HCT116 (cell line): ENCODE measurements at regions not wholly inside any gene's neighbourhood (a gene's known extent, or its start where the extent isn't known, plus 50 kb on each side); places are given as distances from the start of the nearest gene placed in this dataset.

ENCODE experiments used
- ATAC-seq: fragments of 200-7000 bp; cut with Tn5 transposase; 2 replicates; pipeline ENCODE4 v1.9.1; 2020; ENCODE audit warnings: mild to moderate bottlenecking, moderate library complexity
- BruUV-seq: library from RNA; stranded (reverse); fragments of 400-500 nt; replicated peaks from 2 replicates; lab custom pipeline; 2021; lab: Mats Ljungman, UMichigan
- CTCF ChIA-PET: fragments of 300-600 bp; sonication (Branson Sonifier 250); formaldehyde crosslinking; loops from one replicate; lab custom pipeline; 2021; ENCODE audit warnings: antibody characterized with exemption; lab: Charles Lee
- POLR2A ChIA-PET: fragments of 300-600, 350-600 bp; sonication (Branson Sonifier 250); formaldehyde crosslinking; loops from one replicate; lab custom pipeline; 2021; ENCODE audit warnings: antibody characterized with exemption; lab: Charles Lee
- RAD21 ChIA-PET, 2 experiments: fragments of 300-600 bp; sonication (Branson Sonifier 250); formaldehyde crosslinking; loops; one replicate each; lab custom pipeline; 2023; ENCODE audit warnings: low total read pairs in 2 of 2; ENCODE audit not compliant: uncharacterized antibody in 2 of 2, unreplicated experiment in 2 of 2, low non-redundant PET in 1 of 2; lab: Charles Lee
- DNase-seq: peaks from one replicate; pipeline ENCODE4 v3.0.0-alpha.2; 2010; ENCODE audit warnings: low read depth, low spot score
- H2AFZ ChIP-seq: fragments of 200-600 bp; shearing (Covaris generic), sonication (generic); 2 replicates; pipeline ENCODE4 v1.6.1; 2017; ENCODE audit warnings: low read depth, mixed run types, mixed read lengths, antibody characterized with exemption, low read length; ENCODE audit not compliant: poor library complexity, severe bottlenecking
- H3K27ac ChIP-seq: 2 replicates; pipeline ENCODE4 v1.5.1; 2012; ENCODE audit warnings: low read depth, low read length
- H3K27me3 ChIP-seq: fragments of 200-600 bp; sonication (generic); 2 replicates; pipeline ENCODE4 v1.6.1; 2016; ENCODE audit warnings: mixed run types, low read length, mixed read lengths; ENCODE audit not compliant: insufficient read depth
- H3K36me3 ChIP-seq, 2 experiments: fragments of 200-500 bp in 1 of 2; fragments of 200-600 bp in 1 of 2; sonication (Bioruptor generic) in 1 of 2; sonication (generic) in 1 of 2; 2 replicates each; pipeline versions ENCODE4 v1.5.1 to v1.6.1; 2014 to 2016; ENCODE audit warnings: low read length in 2 of 2, inconsistent platforms in 1 of 2, mixed read lengths in 1 of 2, mixed run types in 1 of 2; ENCODE audit not compliant: insufficient read depth in 2 of 2, control insufficient read depth in 1 of 2
- H3K4me1 ChIP-seq, 2 experiments: fragments of 200-600 bp in 1 of 2; sonication (generic) in 1 of 2; 2 replicates each; pipeline versions ENCODE4 v1.5.1 to v1.6.1; 2012 to 2017; ENCODE audit warnings: low read length in 2 of 2, inconsistent platforms in 1 of 2, mild to moderate bottlenecking in 1 of 2, mixed read lengths in 1 of 2, mixed run types in 1 of 2, moderate library complexity in 1 of 2; ENCODE audit not compliant: insufficient read depth in 2 of 2, control insufficient read depth in 1 of 2
- H3K4me2 ChIP-seq: fragments of 200-600 bp; sonication (generic); 2 replicates; pipeline ENCODE4 v1.6.1; 2017; ENCODE audit warnings: mixed run types, low read length, mixed read lengths
- H3K4me3 ChIP-seq, 2 experiments: fragments of 200-600 bp in 1 of 2; sonication (generic) in 1 of 2; replicated peaks in 1 of 2; 2 replicates each; pipeline ENCODE4 v1.5.1; 2011 to 2016; ENCODE audit warnings: low read length in 2 of 2, control low read depth in 1 of 2, low read depth in 1 of 2, mild to moderate bottlenecking in 1 of 2, mixed read lengths in 1 of 2, mixed run types in 1 of 2
- H3K79me2 ChIP-seq: fragments of 200-600 bp; sonication (generic); 2 replicates; pipeline ENCODE4 v1.6.1; 2017; ENCODE audit warnings: mild to moderate bottlenecking, mixed run types, low read length, moderate library complexity, mixed read lengths; ENCODE audit not compliant: insufficient read depth
- H3K9ac ChIP-seq: fragments of 200-600 bp; sonication (generic); 2 replicates; pipeline ENCODE4 v1.6.1; 2016; ENCODE audit warnings: low read length, mixed read lengths
- H3K9me2 ChIP-seq: fragments of 200-600 bp; sonication (generic), shearing (Covaris generic); 2 replicates; pipeline ENCODE4 v1.6.1; 2017; ENCODE audit warnings: mixed run types, mild to moderate bottlenecking, moderate library complexity; ENCODE audit not compliant: insufficient read depth
- H3K9me3 ChIP-seq, 2 experiments: fragments of 200-500 bp in 1 of 2; fragments of 200-600 bp in 1 of 2; sonication (Bioruptor generic) in 1 of 2; sonication (generic) in 1 of 2; 2 replicates each; pipeline ENCODE4 v1.6.1; 2014 to 2017; ENCODE audit warnings: low read length in 2 of 2, mixed read lengths in 2 of 2, inconsistent platforms in 1 of 2, low read depth in 1 of 2, mild to moderate bottlenecking in 1 of 2, mixed run types in 1 of 2, moderate library complexity in 1 of 2; ENCODE audit not compliant: control insufficient read depth in 1 of 2, insufficient read depth in 1 of 2
- H4K20me1 ChIP-seq: fragments of 200-600 bp; sonication (generic), shearing (Covaris generic); 2 replicates; pipeline ENCODE4 v1.6.1; 2017; ENCODE audit warnings: mixed run types, mild to moderate bottlenecking, moderate library complexity; ENCODE audit not compliant: insufficient read depth
- ATF3 ChIP-seq: IDR thresholded peaks from 2 replicates; pipeline ENCODE4 v1.6.1; 2012
- CEBPB ChIP-seq: IDR thresholded peaks from 2 replicates; pipeline ENCODE4 v1.6.1; 2012; ENCODE audit warnings: low read depth
- CTCF ChIP-seq, 3 experiments: fragments of 200-600 bp in 1 of 3; sonication (generic) in 1 of 3; IDR thresholded peaks in 2 of 3; conservative IDR thresholded peaks in 1 of 3; 2 replicates each; pipeline ENCODE4 v1.5.1; 2012 to 2017; ENCODE audit warnings: low read depth in 2 of 3, low read length in 2 of 3, antibody characterized with exemption in 1 of 3, borderline replicate concordance in 1 of 3, control low read depth in 1 of 3, mild to moderate bottlenecking in 1 of 3, mixed read lengths in 1 of 3, mixed run types in 1 of 3, moderate library complexity in 1 of 3; ENCODE audit not compliant: insufficient read depth in 1 of 3
- ELF1 ChIP-seq: IDR thresholded peaks from 2 replicates; pipeline ENCODE4 v1.6.1; 2012; ENCODE audit warnings: low read depth, borderline replicate concordance
- EZH2 ChIP-seq: fragments of 200-600 bp; sonication (generic); IDR thresholded peaks from 2 replicates; pipeline ENCODE4 v1.6.1; 2017; ENCODE audit warnings: antibody characterized with exemption, mixed run types
- EZH2phosphoT487 ChIP-seq: fragments of 200-600 bp; IDR thresholded peaks from 2 replicates; pipeline ENCODE4 v1.6.1; 2018; ENCODE audit warnings: antibody characterized with exemption, borderline replicate concordance
- FOSL1 ChIP-seq: IDR thresholded peaks from 2 replicates; pipeline ENCODE4 v1.6.1; 2012; ENCODE audit warnings: low read depth
- JUND ChIP-seq: IDR thresholded peaks from 2 replicates; pipeline ENCODE4 v1.6.1; 2012
- MAX ChIP-seq: IDR thresholded peaks from 2 replicates; pipeline ENCODE4 v1.6.1; 2012
- POLR2A ChIP-seq: IDR thresholded peaks from 2 replicates; pipeline ENCODE4 v1.7.0; 2011; ENCODE audit warnings: borderline replicate concordance; ENCODE audit not compliant: insufficient read depth, insufficient read length; ENCODE audit errors: extremely low read depth
- POLR2AphosphoS5 ChIP-seq: IDR thresholded peaks from 2 replicates; pipeline ENCODE4 v1.6.1; 2011; ENCODE audit warnings: mild to moderate bottlenecking, low read depth, low read length, moderate library complexity
- REST ChIP-seq: IDR thresholded peaks from 2 replicates; pipeline ENCODE4 v1.6.1; 2012; ENCODE audit warnings: low read depth
- SP1 ChIP-seq: IDR thresholded peaks from 2 replicates; pipeline ENCODE4 v1.6.1; 2012; ENCODE audit warnings: low read depth
- SRF ChIP-seq: IDR thresholded peaks from 2 replicates; pipeline ENCODE4 v1.6.1; 2012; ENCODE audit warnings: low read depth
- TCF7L2 ChIP-seq: IDR thresholded peaks from 2 replicates; pipeline ENCODE4 v1.7.0; 2011; ENCODE audit warnings: borderline replicate concordance, inconsistent platforms; ENCODE audit not compliant: insufficient read depth, insufficient read length; ENCODE audit errors: extremely low read depth
- YY1 ChIP-seq: IDR thresholded peaks from 2 replicates; pipeline ENCODE4 v1.6.1; 2011; ENCODE audit warnings: low read length, low read depth, moderate library complexity, mild to moderate bottlenecking; ENCODE audit not compliant: insufficient replicate concordance; ENCODE audit errors: extremely low read depth
- ZBTB33 ChIP-seq: IDR thresholded peaks from 2 replicates; pipeline ENCODE4 v1.6.1; 2011; ENCODE audit warnings: mild to moderate bottlenecking, low read length, moderate library complexity; ENCODE audit not compliant: insufficient replicate concordance; ENCODE audit errors: extremely low read depth
- ZFX ChIP-seq: fragments of 450-650 bp; IDR thresholded peaks from 2 replicates; pipeline ENCODE4 v1.6.1; 2017
- ZNF274 ChIP-seq: fragments of 200-500 bp; sonication (Bioruptor generic); IDR thresholded peaks from 2 replicates; pipeline ENCODE4 v1.6.1; 2014; ENCODE audit warnings: mild to moderate bottlenecking, low read depth, low read length, inconsistent platforms
- intact Hi-C: fragments of 100-400 bp; cut with micrococcal nuclease; formaldehyde crosslinking; loops from 2 replicates; pipeline ENCODE4 v1.10.0; 2022

- Histone ChIP-seq H3K4me2 (no peak overlapping the region), H3K27ac (no peak overlapping the region), H3K4me1 (no peaks in the 10 kb centered on the region), H4K20me1 (no peaks in the 10 kb centered on the region), H3K79me2 (no peaks in the 10 kb centered on the region), H3K9me2 (no peaks in the 10 kb centered on the region), H3K9ac (no peak overlapping the region), H2AFZ (no peak overlapping the region), H3K36me3 (no peaks in the 10 kb centered on the region), H3K4me3 (no peak overlapping the region), H3K27me3 (no peaks in the 10 kb centered on the region), H3K9me3 (peaks cover 4 to 6% of the 10 kb centered on the region in 2 experiments; a peak in 2 of 4 replicates)
- TF ChIP-seq ZBTB33 (no peak), FOSL1 (no peak), ZNF274 (no peak), EZH2phosphoT487 (no peak), CTCF (IDR thresholded peaks at IDR 0.05 in 2 of 3, conservative IDR thresholded peaks at IDR 0.05 in 1 of 3; ENCODE audit: borderline replicate concordance in 1 of 3, insufficient read depth in 1 of 3, low read depth in 2 of 3, low read length in 2 of 3) (no peak), ZFX (no peak), ATF3 (no peak), SRF (no peak), POLR2A (no peak), ELF1 (no peak), TCF7L2 (no peak), MAX (no peak), EZH2 (no peak), SP1 (no peak), REST (no peak), CEBPB (no peak), YY1 (no peak), POLR2AphosphoS5 (no peak), JUND (no peak)
- BruUV-seq, result no TSS peak
- no peak for ATAC-seq
- DNase-seq, result no peak
- ChIA-PET POLR2A (no interaction called here), RAD21 (no interaction called here), CTCF (no interaction called here)
- intact Hi-C loops, result no loop called here
Measured at GRCh38 chr14:62491146-62491545, 554.1 kb downstream of the KCNH5 start.
